Natural killer cell (primary cell): ENCODE measurements at regions not wholly inside any gene's neighbourhood (a gene's known extent, or its start where the extent isn't known, plus 50 kb on each side); places are given as distances from the start of the nearest gene placed in this dataset.

ENCODE experiments used
- ATAC-seq, 3 donors: fragments of 150-1000 bp in 2 of 3; fragments of 200-7000 bp in 1 of 3; cut with Tn5 transposase; 1 replicate in 1 of 3; 2 replicates in 2 of 3; pipeline ENCODE4 v1.10.0; 2021; ENCODE audit warnings: mild to moderate bottlenecking in 2 of 3, moderate library complexity in 2 of 3
- DNase-seq, 2 donors: peaks; one replicate each; pipeline versions ENCODE4 v3.0.0 to v3.0.0-alpha.2; 2013 to 2021; ENCODE audit warnings: mixed read lengths in 1 of 2
- H3K27ac ChIP-seq: one replicate; pipeline ENCODE4 v1.5.1; 2013; ENCODE audit warnings: mild to moderate bottlenecking, low read length
- H3K27me3 ChIP-seq: one replicate; pipeline ENCODE4 v1.6.1; 2013; ENCODE audit warnings: low read length; ENCODE audit not compliant: control insufficient read depth, insufficient read depth
- H3K36me3 ChIP-seq: one replicate; pipeline ENCODE4 v1.6.1; 2013; ENCODE audit warnings: low read length; ENCODE audit not compliant: control insufficient read depth, insufficient read depth
- H3K4me1 ChIP-seq: one replicate; pipeline ENCODE4 v1.6.1; 2013; ENCODE audit warnings: low read length; ENCODE audit not compliant: control insufficient read depth, insufficient read depth
- H3K4me3 ChIP-seq: one replicate; pipeline ENCODE4 v1.5.1; 2013; ENCODE audit warnings: low read length
- H3K9me3 ChIP-seq: one replicate; pipeline ENCODE4 v1.6.1; 2013; ENCODE audit warnings: low read length; ENCODE audit not compliant: control insufficient read depth, insufficient read depth
- H3K27ac Mint-ChIP-seq, 2 donors: one replicate each; pipeline ENCODE4 v1.8.0; 2022; ENCODE audit warnings: mild to moderate bottlenecking in 2 of 2, mixed read lengths in 2 of 2, moderate library complexity in 1 of 2
- H3K27me3 Mint-ChIP-seq, 2 donors: one replicate each; pipeline ENCODE4 v1.8.0; 2022; ENCODE audit warnings: low read depth in 2 of 2, mixed read lengths in 2 of 2
- H3K36me3 Mint-ChIP-seq: one replicate; pipeline ENCODE4 v1.8.0; 2022; ENCODE audit warnings: mixed read lengths
- H3K4me1 Mint-ChIP-seq, 2 donors: one replicate each; pipeline ENCODE4 v1.8.0; 2022; ENCODE audit warnings: mixed read lengths in 2 of 2
- H3K4me3 Mint-ChIP-seq: one replicate; pipeline ENCODE4 v1.8.0; 2022; ENCODE audit warnings: mild to moderate bottlenecking, moderate library complexity, mixed read lengths
- H3K9me3 Mint-ChIP-seq, 2 donors: one replicate each; pipeline ENCODE4 v1.8.0; 2022; ENCODE audit warnings: mixed read lengths in 2 of 2
- CTCF ChIP-seq: fragments of 200-600 bp; IDR thresholded peaks from one replicate; pipeline ENCODE4 v1.8.0; 2022; ENCODE audit warnings: antibody characterized with exemption
- WGBS: methylation state at CpG from one replicate; pipeline ENCODE4 v1.1.7; 2013; ENCODE audit warnings: missing lambda C conversion rate; ENCODE audit not compliant: insufficient coverage; 5-methylcytosine and 5-hydroxymethylcytosine counted together
- intact Hi-C: fragments of 100-400 bp; cut with micrococcal nuclease; formaldehyde crosslinking; loops from one replicate; pipeline ENCODE4 v1.14.2; 2022

GRCh38 chr2:193334401-193334800, 1139.7 kb upstream of the TMEFF2 start:
- no CpG with 5 or more reads among the region's 1 CpG for WGBS
- H3K27me3 ChIP-seq = no peaks in the 10 kb centered on the region
- Mint-ChIP-seq H3K27ac (no peak overlapping the region), H3K4me1 (no peaks in the 10 kb centered on the region), H3K9me3 (peaks cover 8 to 19% of the 10 kb centered on the region in 2 donors), H3K4me3 (no peak overlapping the region), H3K36me3 (no peaks in the 10 kb centered on the region), H3K27me3 (no peaks in the 10 kb centered on the region)
- H3K36me3 ChIP-seq = no peaks in the 10 kb centered on the region
- H3K4me1 ChIP-seq = no peaks in the 10 kb centered on the region
- ATAC-seq (no peak), DNase-seq (no peak)
- TF ChIP-seq CTCF = no peak
- H3K9me3 ChIP-seq = no peaks in the 10 kb centered on the region
- intact Hi-C loops = no loop called here
- no peak overlapping the region for H3K27ac ChIP-seq
- H3K4me3 ChIP-seq = no peak overlapping the region

- Histone ChIP-seq H3K9me3 (no peaks in the 10 kb centered on the region), H3K27ac (no peak overlapping the region), H3K27me3 (no peaks in the 10 kb centered on the region), H3K36me3 (no peaks in the 10 kb centered on the region), H3K4me1 (no peaks in the 10 kb centered on the region), H3K4me3 (no peak overlapping the region)
- intact Hi-C loops = no loop called here
- no peaks in the 10 kb centered on the region for H3K27me3 Mint-ChIP-seq
- ATAC-seq (no peak), DNase-seq (no peak)
- no peaks in the 10 kb centered on the region for H3K4me1 Mint-ChIP-seq
- H3K4me3 Mint-ChIP-seq = no peak overlapping the region
- no peak for TF ChIP-seq CTCF
- WGBS = 95% methylated on average over 3 of the region's 3 CpGs
- H3K27ac Mint-ChIP-seq = no peak overlapping the region
- H3K36me3 Mint-ChIP-seq = no peaks in the 10 kb centered on the region
- H3K9me3 Mint-ChIP-seq = peaks cover 10 to 22% of the 10 kb centered on the region in 2 donors
Observed at GRCh38 chr2:193333539-193333938, 1138.8 kb upstream of the TMEFF2 start.

GRCh38 chr2:193332941-193333340, 1138.2 kb upstream of the TMEFF2 start:
- Histone ChIP-seq H3K4me1 (no peaks in the 10 kb centered on the region), H3K27ac (no peak overlapping the region), H3K4me3 (no peak overlapping the region), H3K9me3 (no peaks in the 10 kb centered on the region), H3K36me3 (no peaks in the 10 kb centered on the region), H3K27me3 (no peaks in the 10 kb centered on the region)
- DNase-seq = no peak
- no peak for TF ChIP-seq CTCF
- Mint-ChIP-seq H3K27me3 (no peaks in the 10 kb centered on the region), H3K36me3 (no peaks in the 10 kb centered on the region), H3K27ac (no peak overlapping the region), H3K4me3 (no peak overlapping the region), H3K4me1 (no peaks in the 10 kb centered on the region), H3K9me3 (peaks cover 10 to 22% of the 10 kb centered on the region in 2 donors)
- intact Hi-C loops = no loop called here
- no peak for ATAC-seq
- WGBS = 64% methylated on average over 1 of the region's 1 CpG

- Histone ChIP-seq H3K9me3 (no peaks in the 10 kb centered on the region), H3K36me3 (no peaks in the 10 kb centered on the region), H3K27ac (no peak overlapping the region), H3K4me1 (no peaks in the 10 kb centered on the region), H3K27me3 (no peaks in the 10 kb centered on the region), H3K4me3 (no peak overlapping the region)
- no CpG with 5 or more reads among the region's 4 CpGs for WGBS
- Mint-ChIP-seq H3K4me1 (no peaks in the 10 kb centered on the region), H3K36me3 (no peaks in the 10 kb centered on the region), H3K27me3 (no peaks in the 10 kb centered on the region), H3K4me3 (no peak overlapping the region), H3K27ac (no peak overlapping the region), H3K9me3 (peaks cover 10 to 24% of the 10 kb centered on the region in 2 donors)
- DNase-seq = no peak
- TF ChIP-seq CTCF = no peak
- no peak for ATAC-seq
- intact Hi-C loops = no loop called here
Observed at GRCh38 chr2:193331676-193332075, 1136.9 kb upstream of the TMEFF2 start.
